Trophoblast cell (in vitro differentiated cells and primary cell): ENCODE measurements at regions not wholly inside any gene's neighbourhood (a gene's known extent, or its start where the extent isn't known, plus 50 kb on each side); places are given as distances from the start of the nearest gene placed in this dataset.
"Not testable (repeated sequence)": the region's sequence is repeated elsewhere in the genome, so short reads cannot be mapped to it uniquely, and the experiment has no call there.

ENCODE experiments used
- DNase-seq, 2 donors: peaks; one replicate each; pipeline ENCODE4 v3.0.0-alpha.2; 2016
- H2AFZ ChIP-seq: 2 replicates; pipeline ENCODE4 v1.6.1; 2013; ENCODE audit warnings: low read length, moderate library complexity, mild to moderate bottlenecking; ENCODE audit not compliant: insufficient read depth, poor library complexity
- H2AK5ac ChIP-seq: 2 replicates; pipeline ENCODE4 v1.6.1; 2013; ENCODE audit warnings: mild to moderate bottlenecking, low read length
- H2BK120ac ChIP-seq: 2 replicates; pipeline ENCODE4 v1.6.1; 2013; ENCODE audit warnings: low read length, mild to moderate bottlenecking, moderate library complexity; ENCODE audit not compliant: insufficient read depth, poor library complexity
- H2BK12ac ChIP-seq: 2 replicates; pipeline ENCODE4 v1.6.1; 2013; ENCODE audit warnings: mild to moderate bottlenecking, low read length, moderate library complexity
- H2BK5ac ChIP-seq: 2 replicates; pipeline ENCODE4 v1.6.1; 2013; ENCODE audit warnings: low read length, low read depth, moderate library complexity, mild to moderate bottlenecking; ENCODE audit not compliant: poor library complexity
- H3K14ac ChIP-seq: 2 replicates; pipeline ENCODE4 v1.6.1; 2013; ENCODE audit warnings: mild to moderate bottlenecking, low read length
- H3K18ac ChIP-seq: 2 replicates; pipeline ENCODE4 v1.6.1; 2013; ENCODE audit warnings: mild to moderate bottlenecking, low read length
- H3K23ac ChIP-seq: 2 replicates; pipeline ENCODE4 v1.6.1; 2013; ENCODE audit warnings: low read length
- H3K27ac ChIP-seq: 2 replicates; pipeline ENCODE4 v1.5.1; 2013; ENCODE audit warnings: low read depth, mild to moderate bottlenecking, inconsistent platforms, low read length, moderate library complexity
- H3K27me3 ChIP-seq: 2 replicates; pipeline ENCODE4 v1.6.1; 2013; ENCODE audit warnings: inconsistent platforms, mild to moderate bottlenecking, low read length, moderate library complexity; ENCODE audit not compliant: insufficient read depth
- H3K36me3 ChIP-seq, 2 experiments: 1 replicate in 1 of 2; 2 replicates in 1 of 2; pipeline ENCODE4 v1.6.1; 2013; ENCODE audit warnings: low read length in 2 of 2, mild to moderate bottlenecking in 2 of 2, moderate library complexity in 1 of 2; ENCODE audit not compliant: insufficient read depth in 2 of 2, control insufficient read depth in 1 of 2
- H3K4ac ChIP-seq: 2 replicates; pipeline ENCODE4 v1.6.1; 2013; ENCODE audit warnings: low read depth, mild to moderate bottlenecking, low read length, moderate library complexity
- H3K4me1 ChIP-seq, 2 experiments: 1 replicate in 1 of 2; 2 replicates in 1 of 2; pipeline ENCODE4 v1.6.1; 2013; ENCODE audit warnings: low read length in 2 of 2, mild to moderate bottlenecking in 2 of 2, moderate library complexity in 1 of 2; ENCODE audit not compliant: insufficient read depth in 2 of 2, control insufficient read depth in 1 of 2
- H3K4me2 ChIP-seq: 2 replicates; pipeline ENCODE4 v1.6.1; 2013; ENCODE audit warnings: inconsistent platforms, mild to moderate bottlenecking, low read length, moderate library complexity
- H3K4me3 ChIP-seq: 2 replicates; pipeline ENCODE4 v1.5.1; 2013; ENCODE audit warnings: mild to moderate bottlenecking, low read depth, low read length, inconsistent platforms
- H3K79me1 ChIP-seq: one replicate; pipeline ENCODE4 v1.6.1; 2013; ENCODE audit warnings: low read length
- H3K79me2 ChIP-seq: 2 replicates; pipeline ENCODE4 v1.6.1; 2013; ENCODE audit warnings: low read length, mild to moderate bottlenecking; ENCODE audit not compliant: control insufficient read depth, insufficient read depth, poor library complexity
- H3K9ac ChIP-seq: 2 replicates; pipeline ENCODE4 v1.6.1; 2013; ENCODE audit warnings: mild to moderate bottlenecking, low read length
- H3K9me3 ChIP-seq: 2 replicates; pipeline ENCODE4 v1.6.1; 2013; ENCODE audit warnings: low read depth, mild to moderate bottlenecking, control low read depth, inconsistent platforms, low read length; ENCODE audit not compliant: insufficient read depth
- H4K12ac ChIP-seq: 2 replicates; pipeline ENCODE4 v1.6.1; 2013; ENCODE audit warnings: low read depth, mild to moderate bottlenecking, low read length, moderate library complexity
- H4K8ac ChIP-seq: 2 replicates; pipeline ENCODE4 v1.6.1; 2013; ENCODE audit warnings: low read depth, mild to moderate bottlenecking, low read length, moderate library complexity
- H4K91ac ChIP-seq: one replicate; pipeline ENCODE4 v1.6.1; 2013; ENCODE audit warnings: low read depth, mild to moderate bottlenecking, low read length, moderate library complexity
- WGBS: extraction: QIAGEN DNeasy Blood & Tissue Kit; methylation state at CpG from one replicate; pipeline ENCODE4 v1.1.7; 2013; ENCODE audit warnings: missing lambda C conversion rate; ENCODE audit not compliant: insufficient read length, insufficient coverage; ENCODE audit errors: extremely low coverage; 5-methylcytosine and 5-hydroxymethylcytosine counted together

DNA sequence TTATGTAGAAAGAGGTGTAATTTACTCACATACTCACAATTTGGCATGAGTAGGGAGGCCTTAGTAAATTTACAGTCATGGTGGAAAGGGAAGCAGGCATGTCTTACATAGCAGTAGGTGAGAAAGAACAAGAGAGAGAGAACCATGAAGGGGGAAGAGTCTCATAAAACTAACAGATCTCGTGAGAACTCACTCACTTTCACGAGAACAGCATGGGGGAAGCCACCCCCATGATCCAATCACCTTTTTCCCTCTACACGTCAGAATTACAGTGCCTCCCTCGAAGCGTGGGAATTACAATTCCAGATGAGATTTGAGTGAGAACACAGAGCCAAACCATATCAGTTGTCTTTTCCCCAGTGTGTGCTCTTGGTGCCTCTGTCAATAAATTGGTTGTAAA lies 855.3 kb downstream of the TBL1XR1 start:
- Histone ChIP-seq H3K36me3 (no peaks in the 10 kb centered on the region), H3K79me1 (no peaks in the 10 kb centered on the region), H2AK5ac (no peak overlapping the region), H3K27ac (no peak overlapping the region), H3K4me3 (no peak overlapping the region), H2BK5ac (no peak overlapping the region), H4K91ac (no peak overlapping the region), H3K4ac (no peak overlapping the region), H3K27me3 (no peaks in the 10 kb centered on the region), H2AFZ (no peak overlapping the region), H4K8ac (no peak overlapping the region), H3K79me2 (no peaks in the 10 kb centered on the region), H3K4me1 (no peaks in the 10 kb centered on the region), H3K9me3 (no peaks in the 10 kb centered on the region), H3K14ac (no peak overlapping the region), H3K18ac (no peak overlapping the region), H2BK12ac (no peak overlapping the region), H3K23ac (no peak overlapping the region), H3K9ac (no peak overlapping the region), H4K12ac (no peak overlapping the region), H3K4me2 (no peak overlapping the region), H2BK120ac (no peak overlapping the region)
- no CpG with 5 or more reads among the region's 5 CpGs for WGBS
- DNase-seq, result no peak

DNA sequence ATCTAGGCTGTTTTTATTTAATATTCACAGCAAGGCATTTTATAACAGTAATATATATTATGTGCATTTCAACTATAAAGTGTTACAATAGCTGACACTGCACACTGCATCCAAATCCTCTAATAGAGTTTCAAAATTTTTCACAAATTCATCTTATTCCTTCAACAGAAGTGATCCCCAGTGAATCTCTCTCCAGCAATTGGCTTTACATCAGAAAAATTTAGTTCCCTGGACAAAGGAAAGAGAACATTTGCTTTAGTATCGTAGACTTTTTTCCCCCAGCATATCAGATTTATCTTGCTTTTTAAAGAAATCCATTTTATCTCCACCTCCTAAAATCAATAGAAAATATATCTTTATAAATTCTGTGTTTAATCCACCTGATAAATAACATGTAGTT lies 868.6 kb downstream of the TBL1XR1 start:
- no peak overlapping the region for H3K27ac ChIP-seq
- H3K4me1 ChIP-seq, result no peaks in the 10 kb centered on the region
- WGBS, result no CpG with 5 or more reads among the region's 1 CpG
- no peak overlapping the region for H3K4me3 ChIP-seq
- no peak overlapping the region for H2AFZ ChIP-seq
- no peaks in the 10 kb centered on the region for H3K9me3 ChIP-seq
- no peaks in the 10 kb centered on the region for H3K79me1 ChIP-seq
- H3K18ac ChIP-seq, result no peak overlapping the region
- H4K12ac ChIP-seq, result no peak overlapping the region
- H3K9ac ChIP-seq, result no peak overlapping the region
- H3K27me3 ChIP-seq, result no peaks in the 10 kb centered on the region
- no peak overlapping the region for H2BK120ac ChIP-seq
- H3K14ac ChIP-seq, result no peak overlapping the region
- H3K23ac ChIP-seq, result no peak overlapping the region
- H3K36me3 ChIP-seq, result no peaks in the 10 kb centered on the region
- no peak overlapping the region for H2AK5ac ChIP-seq
- no peak overlapping the region for H3K4me2 ChIP-seq
- H2BK5ac ChIP-seq, result no peak overlapping the region
- no peak for DNase-seq
- no peak overlapping the region for H4K8ac ChIP-seq
- no peak overlapping the region for H3K4ac ChIP-seq
- no peak overlapping the region for H2BK12ac ChIP-seq
- no peak overlapping the region for H4K91ac ChIP-seq
- H3K79me2 ChIP-seq, result no peaks in the 10 kb centered on the region

DNA sequence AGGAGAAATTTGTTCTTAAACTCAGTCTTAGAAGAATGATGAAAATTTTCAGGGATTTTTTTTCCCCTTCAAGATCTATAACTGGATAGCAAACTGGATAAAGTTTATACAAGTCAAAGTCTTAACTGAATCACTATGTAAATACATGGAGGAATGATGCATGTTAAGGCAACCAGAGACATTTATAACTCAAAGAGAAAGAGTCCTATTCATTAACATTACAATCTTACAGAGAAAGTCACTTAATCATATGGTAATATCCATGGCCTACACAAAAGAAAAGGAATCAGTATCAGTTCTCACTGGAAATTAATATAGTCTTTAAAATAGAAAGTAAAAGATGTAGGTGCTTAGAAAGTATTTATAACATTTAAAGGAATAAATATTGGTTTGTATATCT lies 869.1 kb downstream of the TBL1XR1 start:
- H3K9me3 ChIP-seq, result no peaks in the 10 kb centered on the region
- H2BK5ac ChIP-seq, result no peak overlapping the region
- no peak overlapping the region for H4K91ac ChIP-seq

DNA sequence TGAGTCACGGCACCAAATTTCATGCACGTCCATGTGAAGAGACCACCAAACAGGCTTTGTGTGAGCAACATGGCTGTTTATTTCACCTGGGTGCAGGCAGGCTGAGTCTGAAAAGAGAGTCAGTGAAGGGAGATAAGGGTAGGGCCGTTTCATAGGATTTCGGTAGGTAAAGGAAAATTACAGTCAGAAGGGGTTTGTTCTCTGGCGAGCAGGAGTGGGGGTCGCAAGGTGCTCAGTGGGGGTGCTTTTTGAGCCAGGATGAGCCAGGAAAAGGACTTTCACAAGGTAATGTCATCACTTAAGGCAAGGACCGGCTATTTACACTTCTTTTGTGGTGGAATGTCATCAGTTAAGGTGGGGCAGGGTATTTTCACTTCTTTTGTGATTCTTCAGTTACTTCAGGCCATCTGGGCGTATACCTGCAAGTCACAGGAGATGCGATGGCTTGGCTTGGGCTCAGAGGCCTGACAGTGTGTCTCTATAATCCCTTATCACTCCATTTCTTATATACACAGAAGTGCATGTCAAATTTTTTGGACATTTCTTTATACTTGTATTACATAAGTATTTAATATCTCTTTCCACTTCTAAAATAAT lies 870.3 kb downstream of the TBL1XR1 start:
- not testable (repeated sequence) for H3K79me1 ChIP-seq, H3K9ac ChIP-seq, H3K36me3 ChIP-seq, H3K27ac ChIP-seq, H3K4me2 ChIP-seq, H4K91ac ChIP-seq, H3K14ac ChIP-seq, H3K23ac ChIP-seq, H3K4me3 ChIP-seq, H3K4me1 ChIP-seq, H2BK5ac ChIP-seq, H3K9me3 ChIP-seq, H3K18ac ChIP-seq, H4K12ac ChIP-seq, H2AK5ac ChIP-seq, H2AFZ ChIP-seq, H3K4ac ChIP-seq, H4K8ac ChIP-seq, H2BK120ac ChIP-seq, H2BK12ac ChIP-seq, H3K79me2 ChIP-seq, H3K27me3 ChIP-seq, DNase-seq
- WGBS, result no CpG with 5 or more reads among the region's 9 CpGs

More for the DNA sequence above, 869.1 kb downstream of the TBL1XR1 start:
- Histone ChIP-seq H2BK12ac (no peak overlapping the region), H3K79me1 (no peaks in the 10 kb centered on the region), H3K4ac (no peak overlapping the region), H3K9ac (no peak overlapping the region), H4K8ac (no peak overlapping the region), H3K36me3 (no peaks in the 10 kb centered on the region), H2AK5ac (no peak overlapping the region), H3K14ac (no peak overlapping the region), H2AFZ (no peak overlapping the region), H3K27me3 (no peaks in the 10 kb centered on the region), H3K23ac (no peak overlapping the region), H3K79me2 (no peaks in the 10 kb centered on the region), H3K4me3 (no peak overlapping the region), H3K18ac (no peak overlapping the region), H3K27ac (no peak overlapping the region), H4K12ac (no peak overlapping the region), H3K4me1 (no peaks in the 10 kb centered on the region), H2BK120ac (no peak overlapping the region), H3K4me2 (no peak overlapping the region)
- DNase-seq, result no peak
